ENCODE measurements at regions not wholly inside any gene's neighbourhood (a gene's known extent, or its start where the extent isn't known, plus 50 kb on each side); places are given as distances from the start of the nearest gene placed in this dataset.

DNA sequence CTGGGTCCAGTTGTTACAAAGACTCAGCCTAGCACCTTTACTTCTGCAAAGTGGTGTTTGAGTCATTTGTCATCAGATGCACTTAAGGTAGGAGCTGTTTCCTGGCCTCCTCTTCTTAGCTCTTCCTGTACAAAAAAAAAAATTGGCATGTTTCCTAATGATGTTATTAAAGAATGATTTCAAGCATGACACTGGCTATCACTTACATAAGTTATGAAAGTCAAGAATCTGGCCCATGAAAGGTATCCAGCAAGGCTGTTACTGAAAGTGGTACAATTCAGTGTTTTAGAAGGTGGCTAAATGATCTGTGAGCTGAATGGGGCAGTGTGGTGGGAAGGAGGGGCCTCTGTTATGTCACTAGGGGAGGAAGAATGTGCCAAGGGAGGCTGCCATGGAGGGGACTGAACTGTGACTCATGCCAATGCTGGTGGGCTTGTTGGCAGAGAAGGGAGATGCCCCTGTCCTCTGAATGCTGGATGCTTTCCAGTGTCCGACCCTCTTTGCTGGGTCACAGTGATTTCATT lies 175.1 kb upstream of the MAP1B start:
- no peaks in the 10 kb centered on the region for H3K36me3 ChIP-seq (ENCODE audit: insufficient read depth in 1 of 2, low read depth in 1 of 2)
- ATAC-seq (no peak), DNase-seq (no peak)
- no peak overlapping the region for H3K4me3 ChIP-seq
- H3K4me1 ChIP-seq = no peaks in the 10 kb centered on the region
- no peaks in the 10 kb centered on the region for H3K27me3 ChIP-seq (ENCODE audit: insufficient read depth in 3 of 3, low read length in 2 of 3)
- intact Hi-C loops (cut with DNase I) = no loop called here
- TF ChIP-seq, protein P1, sequence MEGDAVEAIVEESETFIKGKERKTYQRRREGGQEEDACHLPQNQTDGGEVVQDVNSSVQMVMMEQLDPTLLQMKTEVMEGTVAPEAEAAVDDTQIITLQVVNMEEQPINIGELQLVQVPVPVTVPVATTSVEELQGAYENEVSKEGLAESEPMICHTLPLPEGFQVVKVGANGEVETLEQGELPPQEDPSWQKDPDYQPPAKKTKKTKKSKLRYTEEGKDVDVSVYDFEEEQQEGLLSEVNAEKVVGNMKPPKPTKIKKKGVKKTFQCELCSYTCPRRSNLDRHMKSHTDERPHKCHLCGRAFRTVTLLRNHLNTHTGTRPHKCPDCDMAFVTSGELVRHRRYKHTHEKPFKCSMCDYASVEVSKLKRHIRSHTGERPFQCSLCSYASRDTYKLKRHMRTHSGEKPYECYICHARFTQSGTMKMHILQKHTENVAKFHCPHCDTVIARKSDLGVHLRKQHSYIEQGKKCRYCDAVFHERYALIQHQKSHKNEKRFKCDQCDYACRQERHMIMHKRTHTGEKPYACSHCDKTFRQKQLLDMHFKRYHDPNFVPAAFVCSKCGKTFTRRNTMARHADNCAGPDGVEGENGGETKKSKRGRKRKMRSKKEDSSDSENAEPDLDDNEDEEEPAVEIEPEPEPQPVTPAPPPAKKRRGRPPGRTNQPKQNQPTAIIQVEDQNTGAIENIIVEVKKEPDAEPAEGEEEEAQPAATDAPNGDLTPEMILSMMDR (IDR thresholded peaks at IDR 0.05) = no peak
- H3K27ac ChIP-seq = no peak overlapping the region
- H3K9me3 ChIP-seq = no peaks in the 10 kb centered on the region
- WGBS, 3 donors = 20 to 47% (median 30%) methylated on average over 1 of the region's 1 CpG

GRCh38 chr5:71932655-71933338 lies 174.5 kb upstream of the MAP1B start:
- Histone ChIP-seq H3K4me1 (no peaks in the 10 kb centered on the region), H3K9me3 (no peaks in the 10 kb centered on the region), H3K4me3 (no peak overlapping the region), H3K27me3 (ENCODE audit: insufficient read depth in 3 of 3, low read length in 2 of 3) (no peaks in the 10 kb centered on the region), H3K27ac (no peak overlapping the region), H3K36me3 (ENCODE audit: insufficient read depth in 1 of 2, low read depth in 1 of 2) (no peaks in the 10 kb centered on the region)
- TF ChIP-seq, protein P1 (IDR thresholded peaks at IDR 0.05) = no peak
- ATAC-seq = peak in 2 of 4 donors; percentile 29 to 43
- WGBS, 3 donors = 28 to 37% (median 29%) methylated on average over 8 of the region's 8 CpGs
- intact Hi-C loops (cut with DNase I) = no loop called here
- DNase-seq = peak; percentile 35 to 69

DNA sequence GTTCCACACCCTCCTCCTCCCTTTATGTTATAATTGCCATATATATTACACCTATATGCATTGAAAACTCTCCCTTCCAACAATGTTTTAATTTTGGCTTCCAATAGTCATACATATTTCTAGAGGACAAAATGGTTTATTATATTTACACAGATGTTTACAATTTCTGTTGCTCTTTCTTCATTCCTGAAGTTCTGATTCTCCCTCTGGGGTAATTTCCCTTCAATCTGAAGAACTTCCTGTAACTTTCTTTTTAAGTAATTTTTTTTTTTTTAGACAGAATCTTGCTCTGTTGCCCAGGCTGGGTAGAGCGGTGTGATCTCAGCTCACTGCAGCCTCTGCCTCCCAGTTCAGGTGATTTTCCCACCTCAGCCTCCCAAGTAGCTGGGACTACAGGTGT lies 173.0 kb upstream of the MAP1B start:
- TF ChIP-seq, protein P1 (IDR thresholded peaks at IDR 0.05) = no peak
- H3K9me3 ChIP-seq = no peaks in the 10 kb centered on the region
- ATAC-seq (no peak), DNase-seq (no peak)
- WGBS, 3 donors = 83 to 84% (median 83%) methylated on average over 1 of the region's 1 CpG
- H3K27me3 ChIP-seq (ENCODE audit: insufficient read depth in 3 of 3, low read length in 2 of 3) = no peaks in the 10 kb centered on the region
- H3K4me1 ChIP-seq = no peaks in the 10 kb centered on the region
- intact Hi-C loops (cut with DNase I) = no loop called here
- no peaks in the 10 kb centered on the region for H3K36me3 ChIP-seq (ENCODE audit: insufficient read depth in 1 of 2, low read depth in 1 of 2)
- no peak overlapping the region for H3K4me3 ChIP-seq
- no peak overlapping the region for H3K27ac ChIP-seq

- no peak overlapping the region for H3K4me3 ChIP-seq
- H3K4me1 ChIP-seq = no peaks in the 10 kb centered on the region
- no peak overlapping the region for H3K27ac ChIP-seq
- no peaks in the 10 kb centered on the region for H3K27me3 ChIP-seq (ENCODE audit: insufficient read depth in 3 of 3, low read length in 2 of 3)
- no peaks in the 10 kb centered on the region for H3K9me3 ChIP-seq
- no peak for ATAC-seq
- TF ChIP-seq, protein P1 (IDR thresholded peaks at IDR 0.05) = no peak
- no peaks in the 10 kb centered on the region for H3K36me3 ChIP-seq (ENCODE audit: insufficient read depth in 1 of 2, low read depth in 1 of 2)
- no peak for DNase-seq
- intact Hi-C loops (cut with DNase I) = no loop called here
- WGBS, 3 donors = 61 to 75% (median 71%) methylated on average over 11 of the region's 11 CpGs
These were observed 169.2 kb upstream of the MAP1B start for GRCh38 chr5:71937921-71938698.
